ENCODE measurements at regions not wholly inside any gene's neighbourhood (a gene's known extent, or its start where the extent isn't known, plus 50 kb on each side); places are given as distances from the start of the nearest gene placed in this dataset.

GRCh38 chr4:154107337-154107736, 318.5 kb upstream of the SFRP2 start:
- Histone ChIP-seq H3K9me3 (ENCODE audit: control insufficient read depth in 1 of 2, low read length in 2 of 2) (no peaks in the 10 kb centered on the region), H3K27ac (ENCODE audit: low read depth, low read length) (no peak overlapping the region), H3K27me3 (ENCODE audit: control insufficient read depth in 1 of 2, insufficient read depth in 2 of 2, low read length in 2 of 2) (no peaks in the 10 kb centered on the region), H3K4me1 (ENCODE audit: control insufficient read depth in 1 of 2, insufficient read depth in 2 of 2, low read length in 2 of 2) (no peaks in the 10 kb centered on the region), H3K4me3 (ENCODE audit: low read depth in 1 of 2, low read length in 2 of 2) (no peak overlapping the region), H3K36me3 (ENCODE audit: control insufficient read depth in 1 of 2, insufficient read depth in 2 of 2, low read length in 2 of 2) (no peaks in the 10 kb centered on the region), H3K9ac (ENCODE audit: low read depth in 1 of 2, low read length in 2 of 2) (no peak overlapping the region)

DNA sequence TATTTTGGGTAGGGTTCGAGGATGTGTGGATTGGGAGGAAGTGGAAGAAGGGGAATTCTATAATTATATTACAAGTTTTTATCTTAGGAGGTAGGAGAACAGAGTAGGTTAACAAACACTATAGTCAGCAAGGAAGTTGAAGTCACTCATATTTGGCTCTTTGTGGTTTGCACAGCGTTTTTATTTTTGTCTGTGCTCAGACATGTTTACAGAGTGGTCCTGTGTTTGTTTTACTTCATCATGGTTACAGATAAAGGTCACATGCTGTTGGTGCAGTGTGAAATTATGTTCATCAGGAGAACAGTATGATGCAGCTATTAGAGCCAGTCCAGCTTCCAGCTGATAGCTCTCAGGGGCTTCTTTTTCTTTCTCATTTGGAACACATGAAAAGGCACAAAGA, 299.9 kb upstream of the SFRP2 start:
- H3K27ac ChIP-seq (ENCODE audit: low read depth, low read length), result no peak overlapping the region
- no peaks in the 10 kb centered on the region for H3K27me3 ChIP-seq (ENCODE audit: control insufficient read depth in 1 of 2, insufficient read depth in 2 of 2, low read length in 2 of 2)
- H3K4me3 ChIP-seq (ENCODE audit: low read depth in 1 of 2, low read length in 2 of 2), result no peak overlapping the region
- no peaks in the 10 kb centered on the region for H3K36me3 ChIP-seq (ENCODE audit: control insufficient read depth in 1 of 2, insufficient read depth in 2 of 2, low read length in 2 of 2)
- H3K9ac ChIP-seq (ENCODE audit: low read depth in 1 of 2, low read length in 2 of 2), result no peak overlapping the region
- no peaks in the 10 kb centered on the region for H3K4me1 ChIP-seq (ENCODE audit: control insufficient read depth in 1 of 2, insufficient read depth in 2 of 2, low read length in 2 of 2)
- H3K9me3 ChIP-seq (ENCODE audit: control insufficient read depth in 1 of 2, low read length in 2 of 2), result no peaks in the 10 kb centered on the region

DNA sequence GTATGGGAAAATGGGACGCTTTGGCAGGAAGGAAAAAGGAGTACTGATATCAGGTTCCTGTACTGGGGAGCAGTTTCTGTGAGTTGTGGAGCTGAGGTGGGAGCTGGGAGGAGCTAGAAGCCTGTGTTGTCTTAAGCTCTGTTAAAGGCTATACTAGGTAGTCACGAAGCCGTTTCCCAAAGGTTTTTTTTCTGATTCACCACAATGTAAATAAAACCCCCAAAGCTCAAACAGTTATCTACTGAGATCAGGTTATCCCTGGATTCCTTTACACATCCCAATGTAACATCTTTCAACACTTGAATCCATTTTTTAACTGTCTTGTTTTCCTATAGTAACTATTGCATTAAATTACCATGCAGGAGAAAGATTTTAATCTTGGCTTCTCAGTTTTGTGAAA, 297.4 kb upstream of the SFRP2 start:
- H3K36me3 ChIP-seq (ENCODE audit: control insufficient read depth in 1 of 2, insufficient read depth in 2 of 2, low read length in 2 of 2), result no peaks in the 10 kb centered on the region
- no peak overlapping the region for H3K9ac ChIP-seq (ENCODE audit: low read depth in 1 of 2, low read length in 2 of 2)
- no peaks in the 10 kb centered on the region for H3K27me3 ChIP-seq (ENCODE audit: control insufficient read depth in 1 of 2, insufficient read depth in 2 of 2, low read length in 2 of 2)

DNA sequence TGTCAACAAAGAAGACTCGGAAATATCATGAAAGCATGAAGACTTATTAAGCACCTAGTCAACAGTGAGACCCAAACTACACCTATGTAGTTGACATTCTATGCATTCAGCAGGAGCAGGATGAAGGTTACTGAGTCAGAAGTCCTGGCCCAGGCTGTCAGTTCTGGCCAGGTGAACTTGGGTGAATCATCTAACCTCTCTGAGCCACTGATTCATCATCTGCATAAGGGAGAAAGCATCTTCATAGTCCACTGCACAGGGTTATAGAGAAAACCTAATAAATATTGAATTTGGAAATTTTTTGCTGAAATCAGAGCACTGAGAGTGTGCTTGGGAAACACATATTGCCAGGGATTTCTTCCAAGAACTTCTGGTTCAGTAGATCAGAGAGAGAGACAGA, 296.0 kb upstream of the SFRP2 start:
- Histone ChIP-seq H3K9me3 (ENCODE audit: control insufficient read depth in 1 of 2, low read length in 2 of 2) (no peaks in the 10 kb centered on the region), H3K36me3 (ENCODE audit: control insufficient read depth in 1 of 2, insufficient read depth in 2 of 2, low read length in 2 of 2) (no peaks in the 10 kb centered on the region), H3K27me3 (ENCODE audit: control insufficient read depth in 1 of 2, insufficient read depth in 2 of 2, low read length in 2 of 2) (no peaks in the 10 kb centered on the region), H3K4me3 (ENCODE audit: low read depth in 1 of 2, low read length in 2 of 2) (no peak overlapping the region), H3K9ac (ENCODE audit: low read depth in 1 of 2, low read length in 2 of 2) (no peak overlapping the region), H3K4me1 (ENCODE audit: control insufficient read depth in 1 of 2, insufficient read depth in 2 of 2, low read length in 2 of 2) (no peaks in the 10 kb centered on the region), H3K27ac (ENCODE audit: low read depth, low read length) (no peak overlapping the region)

More for the DNA sequence above, 297.4 kb upstream of the SFRP2 start:
- Histone ChIP-seq H3K4me3 (ENCODE audit: low read depth in 1 of 2, low read length in 2 of 2) (no peak overlapping the region), H3K27ac (ENCODE audit: low read depth, low read length) (no peak overlapping the region), H3K9me3 (ENCODE audit: control insufficient read depth in 1 of 2, low read length in 2 of 2) (no peaks in the 10 kb centered on the region), H3K4me1 (ENCODE audit: control insufficient read depth in 1 of 2, insufficient read depth in 2 of 2, low read length in 2 of 2) (no peaks in the 10 kb centered on the region)

- no peaks in the 10 kb centered on the region for H3K4me1 ChIP-seq (ENCODE audit: control insufficient read depth in 1 of 2, insufficient read depth in 2 of 2, low read length in 2 of 2)
- no peaks in the 10 kb centered on the region for H3K27me3 ChIP-seq (ENCODE audit: control insufficient read depth in 1 of 2, insufficient read depth in 2 of 2, low read length in 2 of 2)
- H3K9me3 ChIP-seq (ENCODE audit: control insufficient read depth in 1 of 2, low read length in 2 of 2), result no peaks in the 10 kb centered on the region
- H3K9ac ChIP-seq (ENCODE audit: low read depth in 1 of 2, low read length in 2 of 2), result no peak overlapping the region
- no peak overlapping the region for H3K4me3 ChIP-seq (ENCODE audit: low read depth in 1 of 2, low read length in 2 of 2)
- no peak overlapping the region for H3K27ac ChIP-seq (ENCODE audit: low read depth, low read length)
- no peaks in the 10 kb centered on the region for H3K36me3 ChIP-seq (ENCODE audit: control insufficient read depth in 1 of 2, insufficient read depth in 2 of 2, low read length in 2 of 2)
Measured at GRCh38 chr4:154082760-154083535, 294.1 kb upstream of the SFRP2 start.

DNA sequence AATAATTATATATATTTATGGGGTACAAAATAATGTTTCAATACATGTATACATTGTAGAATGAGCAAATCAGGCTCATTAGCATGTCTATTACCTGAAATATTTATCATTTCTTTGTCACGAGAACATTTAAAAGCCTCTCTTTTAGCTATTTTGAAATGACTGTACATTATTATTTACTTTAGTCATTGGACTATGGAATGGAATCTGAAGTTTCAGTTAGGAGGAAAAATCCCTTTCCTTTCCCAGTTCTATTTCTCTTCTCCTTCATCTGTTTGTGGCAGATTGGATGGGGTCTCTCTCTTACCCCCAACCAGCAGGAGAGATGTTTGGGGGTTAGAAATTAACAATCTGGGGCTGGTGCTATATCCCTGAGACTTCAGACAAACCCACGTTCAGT, 292.5 kb upstream of the SFRP2 start:
- Histone ChIP-seq H3K27ac (ENCODE audit: low read depth, low read length) (no peak overlapping the region), H3K9me3 (ENCODE audit: control insufficient read depth in 1 of 2, low read length in 2 of 2) (no peaks in the 10 kb centered on the region), H3K4me3 (ENCODE audit: low read depth in 1 of 2, low read length in 2 of 2) (no peak overlapping the region), H3K36me3 (ENCODE audit: control insufficient read depth in 1 of 2, insufficient read depth in 2 of 2, low read length in 2 of 2) (no peaks in the 10 kb centered on the region), H3K4me1 (ENCODE audit: control insufficient read depth in 1 of 2, insufficient read depth in 2 of 2, low read length in 2 of 2) (no peaks in the 10 kb centered on the region), H3K27me3 (ENCODE audit: control insufficient read depth in 1 of 2, insufficient read depth in 2 of 2, low read length in 2 of 2) (no peaks in the 10 kb centered on the region), H3K9ac (ENCODE audit: low read depth in 1 of 2, low read length in 2 of 2) (no peak overlapping the region)

- H3K27ac ChIP-seq (ENCODE audit: low read depth, low read length), result no peak overlapping the region
- no peaks in the 10 kb centered on the region for H3K9me3 ChIP-seq (ENCODE audit: control insufficient read depth in 1 of 2, low read length in 2 of 2)
- H3K4me1 ChIP-seq (ENCODE audit: control insufficient read depth in 1 of 2, insufficient read depth in 2 of 2, low read length in 2 of 2), result no peaks in the 10 kb centered on the region
- no peak overlapping the region for H3K9ac ChIP-seq (ENCODE audit: low read depth in 1 of 2, low read length in 2 of 2)
- no peaks in the 10 kb centered on the region for H3K36me3 ChIP-seq (ENCODE audit: control insufficient read depth in 1 of 2, insufficient read depth in 2 of 2, low read length in 2 of 2)
- no peaks in the 10 kb centered on the region for H3K27me3 ChIP-seq (ENCODE audit: control insufficient read depth in 1 of 2, insufficient read depth in 2 of 2, low read length in 2 of 2)
- H3K4me3 ChIP-seq (ENCODE audit: low read depth in 1 of 2, low read length in 2 of 2), result no peak overlapping the region
Measured at GRCh38 chr4:154078504-154079350, 289.8 kb upstream of the SFRP2 start.

- H3K4me3 ChIP-seq (ENCODE audit: low read depth in 1 of 2, low read length in 2 of 2), result no peak overlapping the region
- H3K4me1 ChIP-seq (ENCODE audit: control insufficient read depth in 1 of 2, insufficient read depth in 2 of 2, low read length in 2 of 2), result no peaks in the 10 kb centered on the region
Measured at GRCh38 chr4:154076921-154077320, 288.0 kb upstream of the SFRP2 start.

DNA sequence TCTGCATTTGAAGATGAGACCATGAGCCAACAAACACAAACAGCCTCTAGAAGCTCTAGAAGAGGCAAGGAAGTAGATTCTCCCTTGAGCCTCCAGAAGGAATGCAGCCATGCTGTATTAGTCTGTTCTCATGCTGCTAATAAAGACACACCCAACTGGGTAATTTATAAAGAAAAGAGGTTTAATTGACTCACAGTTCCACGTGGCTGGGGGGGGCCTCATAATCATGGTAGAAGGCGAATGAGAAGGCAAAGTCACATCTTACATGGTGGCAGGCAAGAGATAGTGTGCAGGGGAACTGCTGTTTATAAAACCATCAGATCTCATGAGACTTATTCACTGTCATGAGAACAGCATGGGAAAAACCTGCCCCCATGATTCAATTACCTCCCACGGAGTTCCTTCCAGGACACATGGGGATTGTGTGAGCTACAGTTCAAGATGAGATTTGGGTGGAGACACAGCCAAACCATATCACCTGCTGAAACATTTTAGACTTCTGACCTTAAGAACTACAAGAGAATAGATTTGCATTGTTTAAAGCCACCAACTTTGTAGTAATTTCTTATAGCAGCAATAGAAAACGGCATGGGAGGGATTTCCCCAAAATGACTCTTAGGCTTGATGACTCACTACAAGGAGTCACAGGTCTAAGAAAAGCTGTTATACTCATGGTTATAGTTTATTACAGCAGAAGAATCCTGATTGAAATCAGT, 284.4 kb upstream of the SFRP2 start:
- Histone ChIP-seq H3K9ac (ENCODE audit: low read depth in 1 of 2, low read length in 2 of 2) (no peak overlapping the region), H3K36me3 (ENCODE audit: control insufficient read depth in 1 of 2, insufficient read depth in 2 of 2, low read length in 2 of 2) (no peaks in the 10 kb centered on the region), H3K27ac (ENCODE audit: low read depth, low read length) (no peak overlapping the region), H3K27me3 (ENCODE audit: control insufficient read depth in 1 of 2, insufficient read depth in 2 of 2, low read length in 2 of 2) (no peaks in the 10 kb centered on the region), H3K9me3 (ENCODE audit: control insufficient read depth in 1 of 2, low read length in 2 of 2) (no peaks in the 10 kb centered on the region), H3K4me1 (ENCODE audit: control insufficient read depth in 1 of 2, insufficient read depth in 2 of 2, low read length in 2 of 2) (no peaks in the 10 kb centered on the region), H3K4me3 (ENCODE audit: low read depth in 1 of 2, low read length in 2 of 2) (no peak overlapping the region)

More at GRCh38 chr4:154076921-154077320, 288.0 kb upstream of the SFRP2 start:
- Histone ChIP-seq H3K27me3 (ENCODE audit: control insufficient read depth in 1 of 2, insufficient read depth in 2 of 2, low read length in 2 of 2) (no peaks in the 10 kb centered on the region), H3K36me3 (ENCODE audit: control insufficient read depth in 1 of 2, insufficient read depth in 2 of 2, low read length in 2 of 2) (no peaks in the 10 kb centered on the region), H3K27ac (ENCODE audit: low read depth, low read length) (no peak overlapping the region), H3K9me3 (ENCODE audit: control insufficient read depth in 1 of 2, low read length in 2 of 2) (no peaks in the 10 kb centered on the region), H3K9ac (ENCODE audit: low read depth in 1 of 2, low read length in 2 of 2) (no peak overlapping the region)

DNA sequence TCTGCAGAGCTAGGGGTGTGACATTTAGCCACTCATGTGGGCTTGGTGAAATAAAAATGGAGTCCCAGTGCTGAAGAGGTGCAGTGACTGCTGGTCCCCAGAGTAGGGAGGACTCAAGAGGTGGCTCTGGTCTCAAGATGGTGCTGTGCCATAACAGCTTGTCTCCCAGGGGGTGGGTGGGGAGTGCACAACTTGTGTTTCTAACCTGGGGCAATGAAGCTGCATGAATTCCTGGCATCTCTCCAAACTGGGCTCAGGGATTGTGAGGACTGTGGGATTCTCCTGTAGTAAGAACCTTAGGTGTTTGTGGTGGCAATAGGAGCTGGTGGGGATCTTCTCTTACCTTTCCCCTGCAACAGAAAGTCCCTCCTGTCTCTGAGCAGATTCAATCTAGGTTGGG, 278.9 kb upstream of the SFRP2 start:
- Histone ChIP-seq H3K27ac (ENCODE audit: low read depth, low read length) (no peak overlapping the region), H3K4me1 (ENCODE audit: control insufficient read depth in 1 of 2, insufficient read depth in 2 of 2, low read length in 2 of 2) (no peaks in the 10 kb centered on the region), H3K9ac (ENCODE audit: low read depth in 1 of 2, low read length in 2 of 2) (no peak overlapping the region), H3K36me3 (ENCODE audit: control insufficient read depth in 1 of 2, insufficient read depth in 2 of 2, low read length in 2 of 2) (no peaks in the 10 kb centered on the region), H3K9me3 (ENCODE audit: control insufficient read depth in 1 of 2, low read length in 2 of 2) (peaks cover 5 to 18% of the 10 kb centered on the region in 2 donors), H3K27me3 (ENCODE audit: control insufficient read depth in 1 of 2, insufficient read depth in 2 of 2, low read length in 2 of 2) (no peaks in the 10 kb centered on the region), H3K4me3 (ENCODE audit: low read depth in 1 of 2, low read length in 2 of 2) (no peak overlapping the region)
